Right lobe of liver (tissue), 6 donors: ENCODE measurements at regions not wholly inside any gene's neighbourhood (a gene's known extent, or its start where the extent isn't known, plus 50 kb on each side); places are given as distances from the start of the nearest gene placed in this dataset.

Source experiments
- ATAC-seq, 4 donors: fragments of 200-7000 bp; cut with Tn5 transposase; one replicate each; pipeline ENCODE4 v1.9.1; 2020; ENCODE audit warnings: mild to moderate bottlenecking in 4 of 4, moderate library complexity in 4 of 4
- DNase-seq, 3 donors: peaks; one replicate each; pipeline ENCODE4 v3.0.0-alpha.2; 2020
- H3K27ac ChIP-seq, 3 donors: fragments of 200-600 bp; one replicate each; pipeline ENCODE4 v1.8.0; 2022
- H3K27me3 ChIP-seq, 2 donors: fragments of 200-600 bp; one replicate each; pipeline ENCODE4 v1.8.0; 2022
- H3K36me3 ChIP-seq, 4 donors: fragments of 200-600 bp; sonication (generic) in 1 of 4; one replicate each; pipeline versions ENCODE4 v1.5.1 to v1.8.0; 2017 to 2022; ENCODE audit warnings: control low read depth in 1 of 4
- H3K4me1 ChIP-seq, 4 donors: fragments of 200-600 bp; sonication (generic) in 1 of 4; one replicate each; pipeline versions ENCODE4 v1.5.1 to v1.8.0; 2017 to 2022; ENCODE audit warnings: control low read depth in 1 of 4
- H3K4me3 ChIP-seq, 3 donors: fragments of 200-600 bp; one replicate each; pipeline ENCODE4 v1.8.0; 2022
- H3K9me3 ChIP-seq, 4 donors: fragments of 200-600 bp; sonication (generic) in 1 of 4; one replicate each; pipeline versions ENCODE4 v1.5.1 to v1.8.0; 2017 to 2022; ENCODE audit warnings: control low read depth in 1 of 4
- CTCF ChIP-seq, 4 donors: fragments of 200-600 bp in 3 of 4; fragments of 450-650 bp in 1 of 4; IDR thresholded peaks; one replicate each; pipeline versions ENCODE4 v1.5.1 to v1.8.0; 2016 to 2022; ENCODE audit warnings: antibody characterized with exemption in 4 of 4, mild to moderate bottlenecking in 2 of 4
- POLR2A ChIP-seq: fragments of 450-650 bp; IDR thresholded peaks from one replicate; pipeline ENCODE4 v1.6.1; 2017; ENCODE audit warnings: antibody characterized with exemption, mild to moderate bottlenecking
- WGBS: methylation state at CpG from one replicate; pipeline ENCODE4 v1.1.6; 2018; ENCODE audit warnings: low coverage, low lambda C conversion rate; ENCODE audit not compliant: insufficient coverage; ENCODE audit errors: missing lambda C conversion rate; 5-methylcytosine and 5-hydroxymethylcytosine counted together
- intact Hi-C, 2 donors: fragments of 100-400 bp; cut with DNase I; formaldehyde crosslinking; loops; one replicate each; pipeline versions ENCODE4 v1.11.2 to v1.14.1; 2022
- donor health status: DM: no; HTN: yes; CAD: no.
- donor health status: DM: no; HTN: no; CAD: no.
- donor health status: DM: no; HTN: no; CAD: no.
- donor health status: DM: no; HTN: yes; CAD: no.
- donor health status: DM: no; HTN: yes; CAD: no.

- intact Hi-C loops: no loop called here
- WGBS: 40% methylated on average over 8 of the region's 9 CpGs
- ATAC-seq: no peak
- Histone ChIP-seq H3K27me3 (no peaks in the 10 kb centered on the region), H3K9me3 (no peaks in the 10 kb centered on the region), H3K4me1 (no peaks in the 10 kb centered on the region), H3K36me3 (no peaks in the 10 kb centered on the region), H3K27ac (no peak overlapping the region), H3K4me3 (no peak overlapping the region)
- no peak for TF ChIP-seq CTCF (IDR thresholded peaks at IDR 0.05)
- no peak for TF ChIP-seq POLR2A
- DNase-seq: no peak
Measured at GRCh38 chr18:78679031-78679430, 300.6 kb upstream of the SALL3 start.

- ATAC-seq: no peak
- Histone ChIP-seq H3K27ac (no peak overlapping the region), H3K27me3 (no peaks in the 10 kb centered on the region), H3K4me3 (no peak overlapping the region), H3K9me3 (no peaks in the 10 kb centered on the region), H3K36me3 (no peaks in the 10 kb centered on the region), H3K4me1 (no peaks in the 10 kb centered on the region)
- DNase-seq: no peak
- intact Hi-C loops: no loop called here
- WGBS: 56% methylated on average over 8 of the region's 17 CpGs
- no peak for TF ChIP-seq POLR2A
Measured at GRCh38 chr18:78679613-78680260, 299.9 kb upstream of the SALL3 start.

- Histone ChIP-seq H3K27ac (no peak overlapping the region), H3K4me3 (no peak overlapping the region), H3K9me3 (no peaks in the 10 kb centered on the region), H3K27me3 (no peaks in the 10 kb centered on the region), H3K36me3 (no peaks in the 10 kb centered on the region), H3K4me1 (no peaks in the 10 kb centered on the region)
- DNase-seq (no peak), ATAC-seq (no peak)
- TF ChIP-seq CTCF (IDR thresholded peaks at IDR 0.05): no peak
- TF ChIP-seq POLR2A: no peak
- 43% methylated on average over 2 of the region's 12 CpGs for WGBS
- intact Hi-C loops: no loop called here
Measured at GRCh38 chr18:78681396-78681795, 298.2 kb upstream of the SALL3 start.

GRCh38 chr18:78681934-78682333, 297.7 kb upstream of the SALL3 start:
- Histone ChIP-seq H3K27me3 (no peaks in the 10 kb centered on the region), H3K36me3 (no peaks in the 10 kb centered on the region), H3K4me1 (no peaks in the 10 kb centered on the region), H3K9me3 (no peaks in the 10 kb centered on the region), H3K27ac (no peak overlapping the region), H3K4me3 (no peak overlapping the region)
- WGBS: 50% methylated on average over 1 of the region's 12 CpGs
- intact Hi-C loops: no loop called here
- no peak for ATAC-seq
- TF ChIP-seq POLR2A (no peak), CTCF (IDR thresholded peaks at IDR 0.05) (no peak)
- DNase-seq: no peak

GRCh38 chr18:78682716-78683115, 296.9 kb upstream of the SALL3 start:
- ATAC-seq: no peak
- TF ChIP-seq POLR2A: no peak
- no peak for TF ChIP-seq CTCF (IDR thresholded peaks at IDR 0.05)
- no peak overlapping the region for H3K4me3 ChIP-seq
- no peaks in the 10 kb centered on the region for H3K36me3 ChIP-seq
- no peak overlapping the region for H3K27ac ChIP-seq
- WGBS: 35% methylated on average over 10 of the region's 13 CpGs
- DNase-seq: no peak
- no peaks in the 10 kb centered on the region for H3K9me3 ChIP-seq
- H3K27me3 ChIP-seq: no peaks in the 10 kb centered on the region
- H3K4me1 ChIP-seq: no peaks in the 10 kb centered on the region
- intact Hi-C loops: no loop called here
